ENCODE measurements at regions not wholly inside any gene's neighbourhood (a gene's known extent, or its start where the extent isn't known, plus 50 kb on each side); places are given as distances from the start of the nearest gene placed in this dataset.
"Not testable (repeated sequence)": the region's sequence is repeated elsewhere in the genome, so short reads cannot be mapped to it uniquely, and the experiment has no call there.

DNA sequence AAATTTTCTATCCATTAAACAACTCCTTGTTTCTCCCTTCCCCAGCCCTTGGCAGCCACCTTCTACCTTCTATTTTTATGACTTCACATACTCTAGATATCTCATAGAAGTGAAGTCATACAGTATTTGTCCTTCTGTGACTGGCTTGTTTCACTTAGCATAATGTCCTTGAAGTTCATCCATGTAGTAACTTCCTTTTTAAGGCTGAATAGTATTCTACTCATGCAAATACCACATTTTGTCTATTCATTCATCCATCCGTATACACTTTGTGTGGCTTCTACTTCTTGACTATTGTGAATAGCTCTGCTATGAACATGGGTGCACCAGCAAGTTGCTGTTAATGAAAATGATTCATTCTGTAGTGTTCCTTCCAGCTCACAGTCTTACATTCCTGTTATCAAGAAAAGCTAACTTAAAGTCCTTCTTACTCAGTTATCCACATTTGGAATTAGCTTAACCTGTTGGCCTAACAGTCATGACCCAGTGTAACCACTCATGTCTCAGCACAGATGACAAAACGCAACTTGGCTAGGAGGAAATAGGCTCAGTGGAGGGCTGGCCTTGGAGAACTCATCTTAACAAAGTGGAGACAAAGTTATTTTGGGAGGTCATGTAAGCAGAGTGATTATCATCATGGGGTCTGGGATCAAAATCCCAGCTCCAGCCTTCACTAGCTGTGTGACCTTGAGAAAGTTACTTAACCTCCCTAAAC is 129.7 kb upstream of the MAP3K1 start:
- DNase-seq, result no peak

DNA sequence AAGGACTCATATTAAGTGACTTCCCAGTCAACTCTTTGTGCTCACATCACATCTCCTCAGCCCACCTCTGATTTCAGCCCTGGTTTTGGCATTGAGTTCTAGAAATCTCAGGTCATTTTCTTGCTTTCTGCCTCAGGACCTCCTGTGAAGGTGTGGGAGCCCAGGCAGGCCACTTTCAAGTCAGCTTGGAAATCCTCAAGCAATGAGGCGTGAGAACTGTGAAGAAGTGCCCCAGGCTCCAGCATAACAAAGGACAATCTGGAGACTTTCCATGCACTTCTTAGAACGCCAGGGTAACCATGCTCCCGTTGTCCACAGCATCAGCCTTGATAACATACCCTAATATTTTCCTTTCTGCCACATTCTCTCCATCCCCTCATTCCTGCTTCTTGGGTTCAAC is 131.2 kb upstream of the MAP3K1 start:
- no peak for DNase-seq

DNA sequence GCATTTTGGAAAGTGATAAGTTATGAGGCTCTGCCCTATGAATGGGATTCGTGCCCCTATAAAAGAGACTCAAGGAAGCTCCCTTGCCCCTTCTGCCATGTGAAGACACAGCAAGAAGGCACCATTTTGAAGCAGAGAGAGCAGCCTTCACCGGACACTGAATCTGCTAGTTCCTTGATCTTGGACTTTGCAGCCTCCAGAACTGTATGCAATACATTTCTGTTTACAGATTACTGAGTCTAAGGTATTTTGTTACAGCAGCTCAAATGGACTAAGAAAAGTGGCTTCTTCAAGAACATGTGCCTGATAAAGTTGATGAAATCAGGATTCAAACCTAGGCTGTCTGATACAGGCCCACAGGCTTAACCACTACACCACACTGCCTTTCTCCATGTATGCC is 131.6 kb upstream of the MAP3K1 start:
- no peak for DNase-seq

DNA sequence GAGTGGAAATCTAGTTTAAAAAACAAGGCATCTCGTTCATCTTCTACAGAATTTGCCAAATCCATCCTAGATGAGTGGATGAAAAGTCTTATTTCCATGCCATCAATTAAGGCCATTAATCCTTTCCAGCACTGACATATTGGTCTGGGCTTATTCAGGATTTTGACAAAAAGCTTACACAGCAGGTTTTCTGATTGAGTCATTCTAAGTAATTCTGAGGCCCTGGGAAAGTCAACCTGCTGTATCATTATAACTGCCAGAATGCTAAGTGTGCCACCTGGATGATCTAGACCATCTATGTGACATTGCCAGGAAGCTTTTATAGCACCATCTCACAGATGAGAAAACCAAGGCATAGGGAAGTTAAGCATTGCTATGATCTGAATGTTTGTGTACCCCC is 132.1 kb upstream of the MAP3K1 start:
- DNase-seq, result no peak

DNA sequence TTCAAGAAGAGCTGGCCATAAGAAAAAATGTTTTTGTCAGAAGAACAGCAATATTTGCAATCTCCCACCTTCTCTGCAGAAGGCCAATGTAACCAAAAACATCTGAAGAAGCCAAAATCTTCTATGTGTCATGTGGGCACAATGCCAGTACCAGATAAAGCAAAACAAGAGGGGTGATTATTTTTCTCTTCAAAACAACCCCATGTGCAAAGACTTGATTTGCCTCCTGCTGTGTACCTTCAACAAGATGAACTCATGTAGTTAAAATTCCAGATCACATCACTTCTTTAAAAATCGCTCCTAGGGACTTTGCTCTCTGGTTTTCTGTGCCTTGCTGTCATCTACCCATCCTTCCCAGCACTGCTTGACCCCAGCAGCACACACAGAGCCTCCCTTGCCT is 134.0 kb upstream of the MAP3K1 start:
- DNase-seq, result no peak

DNA sequence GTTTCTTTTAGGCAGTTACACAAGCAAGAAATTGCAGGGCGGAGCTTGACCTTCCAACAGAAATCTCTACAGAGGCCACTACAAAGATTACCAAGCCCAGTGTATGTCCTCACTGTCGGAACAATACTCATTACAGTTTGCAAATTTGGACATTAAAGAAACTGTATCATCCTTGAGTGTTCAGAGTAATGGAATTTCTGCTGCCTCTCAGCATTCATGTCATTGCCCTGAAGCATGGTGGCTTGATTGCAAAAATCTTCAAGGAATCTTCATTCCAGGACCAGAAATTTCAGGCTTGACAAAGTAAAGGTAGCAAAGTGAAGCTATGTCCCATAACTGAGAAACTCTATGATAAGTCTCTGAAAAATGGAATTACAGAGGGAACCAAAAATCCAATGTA is 134.6 kb upstream of the MAP3K1 start:
- DNase-seq, result no peak

DNA sequence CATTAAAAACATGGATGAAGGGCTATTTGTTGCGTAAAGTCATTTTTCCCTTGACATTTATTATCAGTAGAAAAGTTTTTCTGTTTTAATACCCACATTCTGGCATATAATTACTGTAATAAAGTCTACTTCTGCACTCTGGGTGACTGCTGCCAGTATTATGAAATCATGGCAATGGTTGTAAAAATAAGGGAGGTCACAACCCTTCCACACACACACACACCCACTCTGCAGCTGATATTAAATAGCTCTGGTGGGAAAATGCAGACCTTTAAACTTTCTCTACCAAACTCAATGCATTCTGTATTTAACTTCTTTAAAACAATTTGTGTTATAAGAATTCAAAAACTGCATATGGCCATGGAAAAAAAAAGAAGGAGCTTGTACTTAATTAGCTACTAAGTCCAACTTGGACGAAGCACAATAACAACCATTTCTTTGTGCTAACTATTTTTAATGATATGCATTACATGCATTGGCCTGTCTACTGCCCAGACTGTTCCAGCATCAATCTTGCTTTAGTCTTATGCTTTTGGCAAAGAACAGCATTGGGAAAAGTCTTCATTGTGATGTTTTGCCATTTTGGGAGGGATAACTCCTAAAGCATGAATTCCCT is 137.6 kb upstream of the MAP3K1 start:
- DNase-seq, result no peak

DNA sequence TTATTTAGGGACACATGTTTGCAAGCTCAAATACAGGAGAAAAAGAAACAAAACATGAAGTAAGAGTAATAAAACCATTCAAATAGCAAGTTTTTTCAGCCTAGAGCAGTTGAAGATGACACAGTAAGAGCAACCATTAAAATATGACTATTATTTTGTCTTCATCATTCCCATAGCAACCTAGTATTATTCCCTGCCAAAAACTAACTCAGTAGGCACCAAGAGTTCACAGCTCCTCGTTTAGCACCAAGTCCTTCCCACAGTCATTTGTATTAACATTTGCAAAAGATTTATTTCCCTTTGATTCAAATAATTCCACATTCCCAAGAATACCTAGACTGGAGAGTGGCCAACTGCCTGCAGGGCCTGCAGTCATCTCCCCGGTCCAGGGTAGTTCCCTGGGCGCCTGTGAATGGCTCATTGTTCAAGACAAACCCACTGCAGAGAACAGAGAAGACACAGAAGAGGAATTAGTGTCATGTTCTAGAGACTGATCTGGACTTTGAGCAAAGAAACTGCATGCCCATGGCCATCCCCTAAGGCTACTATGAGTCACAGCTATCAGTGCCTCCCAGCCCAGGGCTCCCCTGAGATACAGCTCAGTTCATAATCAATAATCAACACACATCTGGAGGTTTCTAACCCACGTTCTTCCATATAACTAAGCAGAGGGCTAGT is 139.1 kb upstream of the MAP3K1 start:
- no peak for DNase-seq

DNA sequence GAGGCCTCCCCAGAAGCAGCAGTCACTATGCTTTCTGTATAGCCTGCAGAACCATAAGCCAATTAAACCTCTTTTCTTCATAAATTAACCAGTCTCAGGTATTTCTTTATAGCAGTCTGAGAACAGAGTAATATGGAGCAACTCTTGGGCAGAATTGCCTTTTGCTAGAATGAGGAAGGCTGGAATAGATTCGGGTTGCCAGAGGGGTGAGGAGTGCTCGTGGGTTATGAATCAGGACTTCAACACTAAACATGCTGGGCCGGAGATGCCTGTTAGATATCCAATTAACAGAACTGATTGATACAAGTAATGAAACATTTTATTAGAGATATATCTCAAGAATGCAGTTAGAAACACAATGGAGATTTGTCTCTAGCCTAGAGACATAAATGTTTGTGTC is 140.9 kb upstream of the MAP3K1 start:
- DNase-seq, result no peak

DNA sequence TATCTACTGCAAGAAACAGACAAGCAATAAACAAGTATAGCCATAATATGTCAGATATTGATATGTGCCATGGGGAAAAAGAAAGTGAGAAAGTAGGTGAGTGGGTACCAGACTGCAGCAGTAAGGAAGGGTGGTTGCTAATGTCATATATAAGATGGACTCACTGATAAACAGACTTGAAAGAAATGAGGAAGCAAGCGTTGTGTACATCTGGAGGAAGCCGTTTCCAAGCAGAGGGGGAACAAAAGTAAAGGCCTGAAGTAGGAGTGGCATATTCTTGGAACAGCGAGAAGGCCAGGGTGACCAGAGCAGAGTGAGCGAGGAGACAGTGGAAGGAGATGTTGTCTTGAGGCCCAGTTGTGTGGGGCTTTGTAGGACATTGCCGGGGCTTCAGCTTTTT is 142.2 kb upstream of the MAP3K1 start:
- no peak for DNase-seq

DNA sequence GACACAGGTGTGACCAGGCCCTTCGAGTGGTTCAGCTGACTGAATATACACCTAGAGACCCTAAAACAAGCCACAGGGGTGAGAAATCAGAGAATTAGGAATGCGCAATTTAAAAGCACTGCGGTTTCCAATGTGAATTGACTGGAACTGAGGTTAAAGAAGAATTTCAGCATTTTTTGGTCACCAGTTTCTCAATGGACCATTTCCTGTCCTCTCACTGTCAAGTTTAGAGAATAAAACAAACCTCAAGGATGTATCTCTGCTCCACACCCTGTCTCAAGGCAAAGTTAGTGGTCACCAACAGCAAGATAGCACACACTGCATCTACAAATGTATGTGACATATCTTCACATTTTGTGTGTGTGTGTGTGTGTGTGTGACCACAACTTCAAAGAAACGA is 143.8 kb upstream of the MAP3K1 start:
- DNase-seq, result no peak

DNA sequence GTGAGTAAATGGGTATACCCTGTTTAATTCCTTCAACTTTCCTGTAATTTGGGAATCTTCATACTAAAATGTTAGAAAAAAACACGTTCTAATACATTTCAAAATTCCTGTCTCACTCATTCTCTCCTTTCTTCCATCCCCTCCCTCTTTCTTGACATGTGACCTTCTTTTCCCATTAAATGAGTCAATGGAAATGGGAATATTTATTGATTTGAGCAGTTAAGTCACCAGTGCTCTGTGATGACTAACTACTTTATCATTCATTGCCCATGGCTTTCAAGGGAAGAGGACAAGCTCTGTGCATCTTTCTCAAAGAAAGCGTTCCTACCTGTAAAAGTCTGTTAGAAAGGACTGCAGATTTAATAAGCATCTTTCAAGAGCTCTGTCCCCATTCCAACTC is 144.4 kb upstream of the MAP3K1 start:
- DNase-seq, result no peak

DNA sequence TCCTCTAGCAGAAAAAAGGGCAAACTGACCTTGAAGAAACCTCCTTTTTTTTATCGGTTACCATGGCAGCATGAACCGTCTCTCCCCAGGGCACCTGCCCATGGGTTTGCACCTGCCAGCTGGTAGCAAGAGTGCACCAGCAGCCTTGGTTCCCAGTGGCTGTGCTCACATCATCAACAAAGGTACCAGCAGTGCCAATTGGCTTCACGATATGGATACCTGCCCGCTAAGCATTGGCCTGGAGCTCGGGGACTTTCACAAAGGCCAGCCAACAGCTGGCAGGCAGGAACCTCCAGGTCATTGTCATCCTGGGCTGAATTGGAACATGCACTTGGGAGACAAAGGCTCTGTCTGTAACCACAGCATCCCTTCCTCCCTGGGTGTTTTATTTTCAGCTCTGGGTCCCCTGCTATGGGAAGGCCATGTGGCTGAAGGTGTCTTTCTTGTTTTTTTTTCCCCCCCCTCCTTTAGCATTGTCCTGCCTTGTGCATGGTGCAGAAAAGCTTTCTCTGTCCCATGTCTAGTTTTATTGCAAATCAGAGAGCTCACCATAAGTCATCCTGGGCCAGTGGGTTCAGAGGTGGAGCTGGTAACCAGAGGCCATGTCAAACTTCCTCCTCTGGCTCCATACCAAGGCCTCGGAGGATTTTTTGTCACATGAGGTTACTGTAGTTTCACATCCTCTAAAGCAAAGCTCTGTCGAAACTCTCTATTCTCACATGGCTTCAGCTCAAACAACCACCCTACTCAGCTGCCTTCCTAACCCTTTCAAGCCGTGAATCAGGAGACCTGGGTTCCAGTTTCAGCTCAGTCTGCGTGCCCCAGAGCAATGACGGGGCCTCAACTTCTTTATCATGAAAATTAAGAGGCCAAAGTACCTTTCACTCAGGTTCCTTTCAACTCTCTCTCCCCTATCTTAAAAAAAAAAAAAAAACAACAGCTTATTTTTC is 145.5 kb upstream of the MAP3K1 start:
- peak; percentile 86 for DNase-seq

DNA sequence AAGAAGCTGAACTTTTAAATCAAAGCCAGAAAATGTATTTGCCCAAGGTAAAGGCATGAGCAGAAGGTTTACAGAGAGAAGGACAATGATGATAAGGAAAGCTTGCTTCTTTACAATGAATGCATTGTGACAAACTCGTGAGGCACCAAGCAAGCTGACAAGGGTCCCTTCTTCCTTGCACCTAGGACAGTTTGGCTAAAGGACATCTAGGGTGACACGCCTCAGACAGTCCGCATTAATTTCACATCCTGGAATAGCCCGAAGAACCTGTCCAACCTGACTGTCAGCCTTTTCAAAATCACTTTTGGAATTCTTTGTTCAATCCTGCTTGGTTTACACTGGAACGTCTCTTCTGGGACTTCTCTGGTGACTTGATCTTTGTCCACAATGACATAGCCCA is 146.4 kb upstream of the MAP3K1 start:
- peak; percentile 38 for DNase-seq

DNA sequence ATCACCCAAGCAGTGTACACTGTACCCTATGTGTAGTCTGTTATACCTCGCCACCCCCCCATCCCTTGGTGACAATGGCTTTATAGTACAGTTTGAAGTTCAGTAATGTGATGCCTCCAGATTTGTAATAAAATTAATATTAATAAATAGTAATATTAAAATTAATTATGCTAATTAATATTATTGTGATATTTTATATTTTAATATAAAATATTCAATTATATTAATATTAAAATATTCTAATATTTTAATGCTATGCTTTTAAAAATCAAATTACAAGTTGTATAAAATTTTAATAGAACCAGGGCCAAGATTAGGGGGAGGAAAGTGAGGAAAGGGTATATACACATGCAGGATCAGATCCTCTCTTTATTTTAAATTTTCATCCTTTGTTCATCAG is 147.7 kb upstream of the MAP3K1 start:
- no peak for DNase-seq

DNA sequence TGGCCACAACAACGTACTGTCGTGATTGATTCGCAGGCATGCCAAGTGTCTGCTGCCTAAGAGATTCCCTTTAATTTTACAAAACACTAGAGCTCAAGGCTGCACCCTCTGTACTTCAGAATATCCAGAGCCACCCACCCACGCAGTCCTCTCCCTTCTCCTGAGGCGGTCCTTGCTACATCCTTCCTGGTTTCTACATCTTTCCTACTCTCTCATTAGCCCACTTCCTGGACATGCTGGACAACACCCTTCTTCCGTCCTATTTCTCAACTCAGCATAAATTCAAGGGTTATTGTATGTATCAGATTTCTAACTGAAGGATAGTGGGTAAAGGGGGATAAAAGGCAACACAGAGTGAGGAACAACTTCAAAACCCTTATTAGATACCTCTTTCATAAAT is 148.4 kb upstream of the MAP3K1 start:
- no peak for DNase-seq

DNA sequence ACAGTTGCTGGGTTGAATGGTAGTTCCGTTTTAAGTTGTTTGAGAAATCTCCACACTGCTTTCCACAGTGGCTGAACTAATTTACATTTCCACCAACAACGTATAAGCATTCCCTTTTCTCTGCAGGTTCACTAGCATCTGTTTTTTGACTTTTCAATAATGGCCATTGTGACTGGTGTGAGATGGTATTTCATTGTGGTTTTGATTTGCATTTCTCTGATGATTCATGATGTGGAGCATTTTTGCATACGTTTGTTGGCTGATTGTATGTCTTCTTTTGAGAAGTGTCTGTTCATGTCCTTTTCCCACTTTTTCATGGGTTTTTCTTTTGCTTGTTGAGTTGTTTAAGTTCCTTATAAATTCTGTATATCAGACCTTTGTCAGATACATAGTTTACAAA is 150.2 kb upstream of the MAP3K1 start:
- DNase-seq, result not testable (repeated sequence)

DNA sequence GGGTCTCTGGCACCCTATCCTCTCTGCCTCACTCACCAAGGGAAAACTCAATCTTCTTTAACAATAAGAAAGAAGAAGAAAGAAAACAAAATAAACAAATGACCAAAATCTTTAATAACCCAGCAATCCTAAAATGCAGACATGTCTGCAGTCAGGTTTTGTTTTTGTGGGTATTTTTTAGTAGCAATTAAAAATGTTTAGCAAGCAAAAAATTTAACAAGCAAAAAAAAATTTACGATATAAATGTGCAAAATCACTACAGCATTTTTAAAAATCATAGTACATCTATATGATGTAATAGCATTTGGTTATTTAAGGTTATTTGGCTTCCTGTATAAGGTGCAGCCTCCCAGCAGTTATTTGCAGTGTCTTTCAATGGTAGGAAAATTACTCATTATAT is 151.3 kb upstream of the MAP3K1 start:
- DNase-seq, result no peak

DNA sequence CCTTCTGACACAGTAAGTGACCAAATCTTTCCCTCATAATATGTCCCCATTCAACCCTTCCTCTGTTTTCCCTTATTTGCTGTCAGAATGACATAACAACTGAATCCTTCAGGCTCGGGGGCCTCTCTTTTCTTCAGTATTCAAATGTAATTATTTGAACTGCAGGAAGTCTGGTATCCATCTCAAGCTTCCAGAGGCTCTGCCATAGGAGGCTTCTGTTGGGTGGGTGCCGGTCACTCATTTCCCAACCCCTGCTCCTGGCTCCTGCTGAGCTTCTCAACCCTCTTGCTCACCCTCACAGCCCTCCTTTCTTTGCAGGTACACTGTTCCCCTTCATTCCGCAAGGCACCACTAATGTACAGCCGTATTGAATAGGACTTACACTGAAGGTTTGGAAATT is 151.8 kb upstream of the MAP3K1 start:
- no peak for DNase-seq

DNA sequence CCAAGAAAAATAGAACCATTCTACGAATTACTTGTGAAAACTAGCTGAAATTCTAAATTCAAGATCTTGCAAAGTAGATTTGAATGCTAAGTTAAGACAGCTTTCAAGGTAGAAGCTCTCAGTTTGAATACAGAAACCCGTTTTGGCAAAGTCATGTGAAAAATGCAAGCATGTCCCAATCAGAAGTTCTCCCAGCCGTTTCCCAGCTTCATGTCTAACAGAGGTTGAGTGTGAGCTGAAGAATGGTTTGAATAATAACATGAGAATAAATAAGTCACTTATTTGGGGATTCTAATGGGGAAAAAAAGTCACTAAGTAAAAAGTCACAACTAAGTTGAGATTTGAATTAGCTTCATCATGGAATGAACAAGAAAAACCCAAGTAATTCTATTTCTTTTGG is 152.5 kb upstream of the MAP3K1 start:
- DNase-seq, result no peak

DNA sequence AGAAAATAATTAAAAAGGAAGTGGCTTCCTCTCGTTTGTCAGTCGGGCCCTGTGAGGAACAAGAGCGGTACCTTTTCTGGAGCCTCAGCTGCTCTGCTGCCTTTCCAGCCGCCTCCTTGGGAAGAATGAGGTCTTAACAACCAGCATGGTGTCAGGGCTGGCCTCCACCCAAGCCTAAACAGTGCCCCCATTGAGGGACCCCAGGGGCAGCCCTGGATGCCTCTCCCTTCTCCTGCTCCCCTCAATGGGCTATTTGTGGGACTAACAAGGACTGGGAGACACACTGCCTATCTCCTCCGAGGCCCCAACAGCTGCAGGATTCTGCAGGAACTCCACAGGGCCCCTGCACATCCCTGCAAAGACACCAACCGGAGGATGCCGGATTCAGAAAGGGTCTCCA is 155.4 kb upstream of the MAP3K1 start:
- no peak for DNase-seq

DNA sequence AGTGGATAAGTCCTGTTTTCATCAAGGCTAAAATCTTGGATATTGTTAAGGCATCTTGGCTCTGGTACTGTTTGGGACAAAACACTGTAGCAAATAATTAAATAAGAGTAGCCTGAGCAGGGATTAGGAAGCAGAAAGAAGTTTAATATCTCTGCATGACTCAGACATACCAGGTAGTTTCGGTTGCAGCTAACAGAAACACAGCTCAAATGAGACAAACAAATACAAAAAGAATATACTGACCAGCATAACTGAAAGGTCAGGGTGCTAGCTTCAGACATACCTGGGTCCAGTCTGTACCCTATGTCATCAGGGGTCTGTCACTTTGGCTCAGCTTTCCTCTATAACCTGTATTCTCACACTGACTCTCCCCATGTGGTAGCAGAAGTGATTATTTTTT is 156.4 kb upstream of the MAP3K1 start:
- no peak for DNase-seq
